Naive B cell (primary cell): ENCODE measurements at regions not wholly inside any gene's neighbourhood (a gene's known extent, or its start where the extent isn't known, plus 50 kb on each side); places are given as distances from the start of the nearest gene placed in this dataset.
"Not testable (repeated sequence)": the region's sequence is repeated elsewhere in the genome, so short reads cannot be mapped to it uniquely, and the experiment has no call there.

Experiments
- ATAC-seq, 2 donors: fragments of 150-1000 bp; cut with Tn5 transposase; 2 replicates each; pipeline ENCODE4 v1.10.0; 2021; ENCODE audit warnings: low read depth in 2 of 2, mild to moderate bottlenecking in 2 of 2, moderate library complexity in 2 of 2
- DNase-seq: peaks from one replicate; pipeline ENCODE4 v3.0.0; 2022
- H3K27ac Mint-ChIP-seq, 6 donors: one replicate each; pipeline ENCODE4 v1.8.0; 2020 to 2022; ENCODE audit warnings: mild to moderate bottlenecking in 6 of 6, mixed read lengths in 6 of 6, moderate library complexity in 5 of 6, inconsistent platforms in 2 of 6
- H3K27me3 Mint-ChIP-seq, 3 donors: one replicate each; pipeline ENCODE4 v1.8.0; 2021 to 2022; ENCODE audit warnings: mixed read lengths in 3 of 3, mild to moderate bottlenecking in 1 of 3
- H3K36me3 Mint-ChIP-seq, 2 donors: one replicate each; pipeline ENCODE4 v1.8.0; 2020 to 2022; ENCODE audit warnings: mixed read lengths in 2 of 2, inconsistent platforms in 1 of 2, mild to moderate bottlenecking in 1 of 2
- H3K4me1 Mint-ChIP-seq, 3 donors: one replicate each; pipeline ENCODE4 v1.8.0; 2020 to 2022; ENCODE audit warnings: mixed read lengths in 3 of 3, inconsistent platforms in 1 of 3, mild to moderate bottlenecking in 1 of 3, moderate library complexity in 1 of 3
- H3K4me3 Mint-ChIP-seq, 8 donors: one replicate each; pipeline ENCODE4 v1.8.0; 2020 to 2022; ENCODE audit warnings: mild to moderate bottlenecking in 8 of 8, mixed read lengths in 8 of 8, moderate library complexity in 8 of 8, inconsistent platforms in 2 of 8
- H3K9me3 Mint-ChIP-seq, 7 donors: one replicate each; pipeline ENCODE4 v1.8.0; 2020 to 2022; ENCODE audit warnings: mixed read lengths in 7 of 7, mild to moderate bottlenecking in 5 of 7, inconsistent platforms in 2 of 7, moderate library complexity in 1 of 7

GRCh38 chr18:22293417-22293816 is 124.0 kb downstream of the GATA6 start:
- H3K9me3 Mint-ChIP-seq = peaks cover 0 to 20% (median 3%) of the 10 kb centered on the region in 7 donors
- no peaks in the 10 kb centered on the region for H3K4me1 Mint-ChIP-seq
- peak overlapping the region in 1 of 6 donors; percentile 5 for H3K27ac Mint-ChIP-seq
- no peak for ATAC-seq
- no peak for DNase-seq
- no peaks in the 10 kb centered on the region for H3K36me3 Mint-ChIP-seq
- no peak overlapping the region for H3K4me3 Mint-ChIP-seq
- H3K27me3 Mint-ChIP-seq = peaks cover 0 to 12% (median under 1%) of the 10 kb centered on the region in 3 donors

- DNase-seq = no peak
- Mint-ChIP-seq H3K9me3 (peaks cover 2 to 20% (median 4%) of the 10 kb centered on the region in 7 donors), H3K36me3 (no peaks in the 10 kb centered on the region), H3K27ac (no peak overlapping the region), H3K4me1 (no peaks in the 10 kb centered on the region), H3K4me3 (no peak overlapping the region), H3K27me3 (peaks cover 0 to 8% (median 0%) of the 10 kb centered on the region in 3 donors)
- ATAC-seq = no peak
These were observed 120.6 kb downstream of the GATA6 start for GRCh38 chr18:22290004-22290403.

GRCh38 chr18:22286585-22286984 is 117.2 kb downstream of the GATA6 start:
- Mint-ChIP-seq H3K4me1 (no peaks in the 10 kb centered on the region), H3K36me3 (no peaks in the 10 kb centered on the region), H3K9me3 (peaks cover 2 to 21% (median 4%) of the 10 kb centered on the region in 7 donors), H3K27me3 (no peaks in the 10 kb centered on the region), H3K4me3 (peak overlapping the region in 1 of 8 donors; percentile 38), H3K27ac (no peak overlapping the region)
- DNase-seq = no peak
- ATAC-seq = no peak

GRCh38 chr18:22285361-22286140 is 116.2 kb downstream of the GATA6 start:
- no peak for ATAC-seq
- Mint-ChIP-seq H3K27ac (no peak overlapping the region), H3K4me3 (no peak overlapping the region), H3K9me3 (peaks cover 2 to 18% (median 4%) of the 10 kb centered on the region in 7 donors), H3K36me3 (no peaks in the 10 kb centered on the region), H3K27me3 (no peaks in the 10 kb centered on the region), H3K4me1 (no peaks in the 10 kb centered on the region)
- no peak for DNase-seq

- H3K9me3 Mint-ChIP-seq = peaks cover 0 to 10% (median 4%) of the 10 kb centered on the region in 7 donors
- ATAC-seq (no peak), DNase-seq (no peak)
- H3K27me3 Mint-ChIP-seq = peaks cover 0 to 3% (median 2%) of the 10 kb centered on the region in 3 donors
- no peaks in the 10 kb centered on the region for H3K4me1 Mint-ChIP-seq
- H3K36me3 Mint-ChIP-seq = no peaks in the 10 kb centered on the region
- H3K27ac Mint-ChIP-seq = no peak overlapping the region
- H3K4me3 Mint-ChIP-seq = no peak overlapping the region
These were observed 115.4 kb downstream of the GATA6 start for GRCh38 chr18:22284581-22285360.

GRCh38 chr18:22283855-22284254 is 114.5 kb downstream of the GATA6 start:
- Mint-ChIP-seq H3K27me3 (peaks cover 0 to 12% (median 9%) of the 10 kb centered on the region in 3 donors), H3K9me3 (peaks cover 0 to 13% (median 0%) of the 10 kb centered on the region in 7 donors)
- not testable (repeated sequence) for H3K4me1 Mint-ChIP-seq, DNase-seq, H3K27ac Mint-ChIP-seq, ATAC-seq, H3K36me3 Mint-ChIP-seq, H3K4me3 Mint-ChIP-seq

DNA sequence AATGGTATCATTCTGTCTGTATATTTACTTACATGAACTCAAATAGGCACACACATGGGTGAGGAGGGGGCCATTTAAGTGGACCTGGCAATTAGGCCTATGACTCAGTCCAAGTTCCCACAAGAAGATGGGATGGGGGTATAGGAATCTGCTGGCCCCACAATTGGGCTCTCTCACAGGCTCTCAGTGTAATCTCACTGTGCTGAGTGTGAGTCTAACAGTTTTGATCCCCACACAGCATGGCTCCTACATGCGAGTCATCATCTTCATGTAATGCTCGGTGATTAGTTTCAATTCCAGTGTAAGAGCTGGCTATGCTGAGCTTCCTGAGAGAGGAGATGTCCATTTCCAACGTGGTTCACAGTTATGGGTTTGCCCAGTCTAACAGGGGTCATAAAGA is 114.0 kb downstream of the GATA6 start:
- no peak for ATAC-seq
- no peak overlapping the region for H3K27ac Mint-ChIP-seq
- peaks cover 0 to 14% (median 9%) of the 10 kb centered on the region in 3 donors for H3K27me3 Mint-ChIP-seq
- H3K36me3 Mint-ChIP-seq = no peaks in the 10 kb centered on the region
- no peak for DNase-seq
- H3K4me3 Mint-ChIP-seq = no peak overlapping the region
- H3K9me3 Mint-ChIP-seq = peaks cover 0 to 14% (median 0%) of the 10 kb centered on the region in 7 donors
- no peaks in the 10 kb centered on the region for H3K4me1 Mint-ChIP-seq

DNA sequence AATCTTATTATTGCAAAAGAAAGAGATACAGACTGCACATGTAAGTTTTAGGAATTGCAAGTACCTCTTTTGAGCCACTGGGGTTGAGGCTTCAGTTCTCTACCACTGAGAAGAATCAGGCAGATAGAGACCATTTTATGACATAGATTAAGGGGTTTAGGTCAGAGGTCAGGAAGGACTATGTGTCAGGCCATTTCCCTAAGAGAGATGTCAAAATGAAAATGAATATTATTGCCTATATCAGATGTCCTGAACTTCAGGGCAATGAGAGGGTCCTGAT is 113.7 kb downstream of the GATA6 start:
- no peak for ATAC-seq
- DNase-seq = no peak
- no peak overlapping the region for H3K4me3 Mint-ChIP-seq

GRCh38 chr18:22282311-22283115 is 113.1 kb downstream of the GATA6 start:
- ATAC-seq (no peak), DNase-seq (no peak)
- no peak overlapping the region for H3K27ac Mint-ChIP-seq
- no peaks in the 10 kb centered on the region for H3K36me3 Mint-ChIP-seq
- H3K27me3 Mint-ChIP-seq = peaks cover 0 to 14% (median 9%) of the 10 kb centered on the region in 3 donors
- no peak overlapping the region for H3K4me3 Mint-ChIP-seq
- no peaks in the 10 kb centered on the region for H3K4me1 Mint-ChIP-seq
- H3K9me3 Mint-ChIP-seq = peaks cover 0 to 14% (median 0%) of the 10 kb centered on the region in 7 donors

More for the DNA sequence above, 113.7 kb downstream of the GATA6 start:
- Mint-ChIP-seq H3K27ac (no peak overlapping the region), H3K9me3 (peaks cover 0 to 14% (median 0%) of the 10 kb centered on the region in 7 donors), H3K4me1 (no peaks in the 10 kb centered on the region), H3K36me3 (no peaks in the 10 kb centered on the region), H3K27me3 (peaks cover 0 to 14% (median 9%) of the 10 kb centered on the region in 3 donors)

DNA sequence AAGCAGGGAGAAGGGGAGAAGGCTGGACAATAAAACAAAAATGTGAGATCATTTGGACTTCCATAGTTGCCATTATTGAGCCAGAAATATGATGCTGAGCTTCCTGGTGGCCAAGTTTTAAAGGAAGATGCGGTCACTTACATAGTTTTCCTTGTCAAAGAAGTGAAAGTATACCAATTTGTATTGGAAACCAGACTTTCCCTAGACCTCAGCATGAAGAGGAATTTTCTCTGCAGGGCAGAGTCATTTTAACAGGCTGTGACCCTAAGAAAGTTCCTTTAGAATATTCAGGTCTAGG is 111.0 kb downstream of the GATA6 start:
- H3K9me3 Mint-ChIP-seq = peaks cover 0 to 12% (median 2%) of the 10 kb centered on the region in 7 donors
- DNase-seq (no peak), ATAC-seq (no peak)
- H3K4me3 Mint-ChIP-seq = no peak overlapping the region
- H3K4me1 Mint-ChIP-seq = no peaks in the 10 kb centered on the region
- H3K27me3 Mint-ChIP-seq = peaks cover 0 to 14% (median 9%) of the 10 kb centered on the region in 3 donors
- no peak overlapping the region for H3K27ac Mint-ChIP-seq
- H3K36me3 Mint-ChIP-seq = no peaks in the 10 kb centered on the region

DNA sequence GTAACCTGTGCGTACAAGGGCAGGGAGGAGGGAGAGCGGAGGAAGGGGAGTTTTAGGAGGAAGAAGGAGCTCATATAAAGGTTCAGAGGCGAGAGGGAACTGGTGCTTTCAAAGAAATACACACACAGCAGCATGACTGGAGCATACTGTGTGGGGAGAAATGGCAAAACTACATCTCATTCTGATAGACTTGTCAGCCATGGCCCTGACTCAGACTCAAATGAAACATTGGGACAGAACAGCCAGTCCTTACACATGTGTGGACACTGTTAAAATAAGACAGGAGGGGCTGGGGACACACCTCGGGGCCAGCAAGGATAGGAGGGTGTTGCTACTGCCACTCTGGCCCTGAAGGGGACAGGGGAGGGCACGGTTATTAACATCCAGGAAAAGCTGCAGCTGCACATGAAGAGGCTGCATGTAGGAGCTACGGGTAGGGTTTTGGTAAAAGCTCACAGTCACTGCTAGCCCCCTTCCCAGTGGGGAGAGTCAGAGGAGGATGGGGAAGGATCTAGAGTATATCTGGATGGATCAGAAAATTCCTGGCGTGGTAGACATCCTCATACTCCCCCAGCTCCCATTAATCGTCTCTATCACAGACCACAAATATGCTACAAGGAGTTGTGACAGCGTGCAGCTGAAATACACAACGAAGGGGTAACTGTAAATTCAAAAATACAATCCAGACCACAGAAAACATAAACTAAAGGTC is 110.5 kb downstream of the GATA6 start:
- ATAC-seq (no peak), DNase-seq (no peak)
- Mint-ChIP-seq H3K36me3 (no peaks in the 10 kb centered on the region), H3K27ac (no peak overlapping the region), H3K27me3 (peaks cover 0 to 14% (median 9%) of the 10 kb centered on the region in 3 donors), H3K4me3 (no peak overlapping the region), H3K4me1 (no peaks in the 10 kb centered on the region), H3K9me3 (peaks cover 0 to 10% (median 0%) of the 10 kb centered on the region in 7 donors)

DNA sequence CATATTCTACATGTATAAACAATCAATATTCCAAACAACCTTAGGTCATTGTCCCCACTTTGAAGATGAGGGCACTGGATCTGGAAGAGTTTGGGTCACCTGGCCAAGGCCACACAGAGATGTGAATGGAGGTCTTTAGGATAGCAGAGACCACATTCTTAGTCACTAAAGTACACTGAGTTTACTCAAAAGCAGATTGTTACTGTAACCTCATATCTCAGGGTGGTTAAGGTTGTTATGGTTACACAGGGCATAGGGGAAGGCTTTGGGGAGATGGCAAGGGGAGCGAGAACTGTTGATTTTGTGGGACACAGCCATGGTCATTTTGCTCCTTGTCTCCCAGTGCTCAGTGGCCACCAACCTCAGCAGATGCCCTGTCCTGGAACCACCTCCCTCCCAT is 109.4 kb downstream of the GATA6 start:
- no peak overlapping the region for H3K4me3 Mint-ChIP-seq
- no peak overlapping the region for H3K27ac Mint-ChIP-seq
- peaks cover 0 to 8% of the 10 kb centered on the region in 2 donors for H3K36me3 Mint-ChIP-seq
- H3K4me1 Mint-ChIP-seq = no peaks in the 10 kb centered on the region
- peaks cover 0 to 18% (median 4%) of the 10 kb centered on the region in 7 donors for H3K9me3 Mint-ChIP-seq
- DNase-seq = no peak
- H3K27me3 Mint-ChIP-seq = peaks cover 0 to 14% (median 9%) of the 10 kb centered on the region in 3 donors
- ATAC-seq = no peak

DNA sequence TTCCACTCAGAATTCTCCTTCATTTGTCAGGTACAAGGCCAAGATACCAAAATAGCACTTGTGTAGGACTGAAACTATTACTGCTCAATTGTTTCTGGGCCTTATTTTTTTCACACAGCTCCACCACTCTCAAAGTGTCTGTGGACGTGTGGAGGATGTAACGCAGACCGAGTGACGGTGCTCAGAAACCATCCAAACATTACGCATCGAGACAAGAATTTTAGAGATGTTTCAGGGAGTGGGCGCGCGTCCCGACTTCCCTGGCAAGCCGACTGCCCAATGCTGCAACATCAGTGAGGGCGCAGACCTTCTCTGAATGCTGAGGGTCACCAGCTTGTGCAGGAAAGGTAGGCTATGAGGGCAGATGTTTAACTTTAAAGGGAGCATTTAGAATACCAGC is 108.4 kb downstream of the GATA6 start:
- ATAC-seq (no peak), DNase-seq (no peak)
- Mint-ChIP-seq H3K27me3 (peaks cover 0 to 14% (median 9%) of the 10 kb centered on the region in 3 donors), H3K27ac (no peak overlapping the region), H3K36me3 (peaks cover 0 to 8% of the 10 kb centered on the region in 2 donors), H3K4me1 (no peaks in the 10 kb centered on the region), H3K9me3 (peaks cover 0 to 18% (median 5%) of the 10 kb centered on the region in 7 donors), H3K4me3 (no peak overlapping the region)
